ENCODE measurements at regions not wholly inside any gene's neighbourhood (a gene's known extent, or its start where the extent isn't known, plus 50 kb on each side); places are given as distances from the start of the nearest gene placed in this dataset.

DNA sequence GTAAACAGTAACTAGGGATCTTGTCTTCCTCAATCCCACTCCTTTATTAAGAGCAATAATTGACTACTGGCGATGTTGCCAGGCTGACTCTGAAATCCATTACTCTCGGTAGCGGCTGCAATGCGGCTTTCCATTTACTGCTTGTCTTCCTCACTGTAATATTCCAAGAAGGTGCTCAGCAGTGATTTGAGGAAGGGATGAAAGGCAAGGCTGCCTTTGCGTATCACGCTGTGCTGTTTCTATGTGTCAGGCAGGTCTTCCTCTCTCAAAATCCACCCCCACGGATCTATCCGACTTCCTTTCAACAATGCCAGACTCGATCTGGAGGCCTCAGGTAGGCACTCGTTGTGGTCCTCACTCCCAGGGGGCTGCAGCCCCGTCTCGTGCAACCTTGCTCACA is 261.4 kb upstream of the CDH4 start:
- H3K4me3 ChIP-seq (ENCODE audit: low read length) = no peak overlapping the region
- no peaks in the 10 kb centered on the region for H3K9me3 Mint-ChIP-seq
- H3K27ac ChIP-seq (ENCODE audit: low read depth, low read length) = no peak overlapping the region
- peaks cover 66% of the 10 kb centered on the region for H3K27me3 Mint-ChIP-seq (ENCODE audit: insufficient read depth)
- TF ChIP-seq, protein P1, sequence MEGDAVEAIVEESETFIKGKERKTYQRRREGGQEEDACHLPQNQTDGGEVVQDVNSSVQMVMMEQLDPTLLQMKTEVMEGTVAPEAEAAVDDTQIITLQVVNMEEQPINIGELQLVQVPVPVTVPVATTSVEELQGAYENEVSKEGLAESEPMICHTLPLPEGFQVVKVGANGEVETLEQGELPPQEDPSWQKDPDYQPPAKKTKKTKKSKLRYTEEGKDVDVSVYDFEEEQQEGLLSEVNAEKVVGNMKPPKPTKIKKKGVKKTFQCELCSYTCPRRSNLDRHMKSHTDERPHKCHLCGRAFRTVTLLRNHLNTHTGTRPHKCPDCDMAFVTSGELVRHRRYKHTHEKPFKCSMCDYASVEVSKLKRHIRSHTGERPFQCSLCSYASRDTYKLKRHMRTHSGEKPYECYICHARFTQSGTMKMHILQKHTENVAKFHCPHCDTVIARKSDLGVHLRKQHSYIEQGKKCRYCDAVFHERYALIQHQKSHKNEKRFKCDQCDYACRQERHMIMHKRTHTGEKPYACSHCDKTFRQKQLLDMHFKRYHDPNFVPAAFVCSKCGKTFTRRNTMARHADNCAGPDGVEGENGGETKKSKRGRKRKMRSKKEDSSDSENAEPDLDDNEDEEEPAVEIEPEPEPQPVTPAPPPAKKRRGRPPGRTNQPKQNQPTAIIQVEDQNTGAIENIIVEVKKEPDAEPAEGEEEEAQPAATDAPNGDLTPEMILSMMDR (conservative IDR thresholded peaks at IDR 0.05) = no peak
- no peaks in the 10 kb centered on the region for H3K36me3 ChIP-seq (ENCODE audit: control insufficient read depth, insufficient read depth, low read length)
- H3K27ac Mint-ChIP-seq = no peak overlapping the region
- peaks cover 12% of the 10 kb centered on the region for H3K4me1 Mint-ChIP-seq
- H3K9me3 ChIP-seq (ENCODE audit: control insufficient read depth, low read length) = no peaks in the 10 kb centered on the region
- no peaks in the 10 kb centered on the region for H3K4me1 ChIP-seq (ENCODE audit: control insufficient read depth, insufficient read depth, low read length)
- no peak for DNase-seq
- H3K9ac ChIP-seq (ENCODE audit: extremely low read depth, low read length, poor library complexity, severe bottlenecking) = no peak overlapping the region
- 90 to 95% methylated on average over 9 to 12 of the region's 12 CpGs for WGBS, 2 experiments (ENCODE audit: insufficient coverage in 1 of 2, insufficient read length in 1 of 2)
- H3K4me3 Mint-ChIP-seq = no peak overlapping the region
- no peaks in the 10 kb centered on the region for H3K27me3 ChIP-seq (ENCODE audit: control insufficient read depth, insufficient read depth, low read length, poor library complexity, severe bottlenecking)
- no peaks in the 10 kb centered on the region for H3K36me3 Mint-ChIP-seq (ENCODE audit: low read depth)

DNA sequence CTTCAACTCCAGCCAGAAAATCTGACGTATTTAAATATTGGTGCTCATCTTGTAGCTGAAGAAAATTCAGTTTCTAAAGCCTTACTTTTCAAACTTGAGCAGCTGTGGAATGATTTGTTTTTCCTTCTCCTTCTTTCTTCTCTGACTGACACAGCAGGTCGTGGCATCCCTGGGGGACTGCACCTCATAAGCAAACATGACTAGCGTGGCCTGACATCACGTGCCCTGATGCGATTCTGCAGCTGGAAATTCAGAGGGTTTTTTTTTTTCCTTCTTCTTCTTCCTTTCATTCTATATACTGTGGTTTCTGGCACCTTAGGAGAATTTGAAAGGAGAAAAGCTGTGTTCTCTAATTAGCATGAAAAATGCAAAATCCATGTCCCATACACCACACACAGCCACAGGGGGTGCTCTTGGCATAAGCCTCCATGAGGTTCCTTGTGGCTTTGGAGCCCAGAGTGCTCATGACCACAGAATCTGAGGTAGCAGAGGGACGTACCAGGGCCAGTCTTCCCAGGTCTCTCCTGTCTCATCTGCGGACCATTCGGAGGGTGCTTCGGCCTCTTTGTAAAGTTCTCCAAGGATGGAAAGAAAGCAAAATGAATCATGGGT is 258.5 kb upstream of the CDH4 start:
- Histone ChIP-seq H3K27me3 (ENCODE audit: control insufficient read depth, insufficient read depth, low read length, poor library complexity, severe bottlenecking) (no peaks in the 10 kb centered on the region), H3K9me3 (ENCODE audit: control insufficient read depth, low read length) (no peaks in the 10 kb centered on the region), H3K4me3 (ENCODE audit: low read length) (no peak overlapping the region), H3K9ac (ENCODE audit: extremely low read depth, low read length, poor library complexity, severe bottlenecking) (no peak overlapping the region), H3K36me3 (ENCODE audit: control insufficient read depth, insufficient read depth, low read length) (no peaks in the 10 kb centered on the region), H3K4me1 (ENCODE audit: control insufficient read depth, insufficient read depth, low read length) (no peaks in the 10 kb centered on the region), H3K27ac (ENCODE audit: low read depth, low read length) (no peak overlapping the region)
- no peak overlapping the region for H3K27ac Mint-ChIP-seq
- DNase-seq = peak; percentile 57
- peaks cover 68% of the 10 kb centered on the region for H3K27me3 Mint-ChIP-seq (ENCODE audit: insufficient read depth)
- H3K9me3 Mint-ChIP-seq = no peaks in the 10 kb centered on the region
- peaks cover 12% of the 10 kb centered on the region for H3K4me1 Mint-ChIP-seq
- no peak overlapping the region for H3K4me3 Mint-ChIP-seq
- TF ChIP-seq, protein P1 (conservative IDR thresholded peaks at IDR 0.05) = peak; percentile 57
- WGBS, 2 experiments (ENCODE audit: insufficient coverage in 1 of 2, insufficient read length in 1 of 2) = 84 to 92% methylated on average over 6 to 9 of the region's 9 CpGs
- H3K36me3 Mint-ChIP-seq (ENCODE audit: low read depth) = no peaks in the 10 kb centered on the region

DNA sequence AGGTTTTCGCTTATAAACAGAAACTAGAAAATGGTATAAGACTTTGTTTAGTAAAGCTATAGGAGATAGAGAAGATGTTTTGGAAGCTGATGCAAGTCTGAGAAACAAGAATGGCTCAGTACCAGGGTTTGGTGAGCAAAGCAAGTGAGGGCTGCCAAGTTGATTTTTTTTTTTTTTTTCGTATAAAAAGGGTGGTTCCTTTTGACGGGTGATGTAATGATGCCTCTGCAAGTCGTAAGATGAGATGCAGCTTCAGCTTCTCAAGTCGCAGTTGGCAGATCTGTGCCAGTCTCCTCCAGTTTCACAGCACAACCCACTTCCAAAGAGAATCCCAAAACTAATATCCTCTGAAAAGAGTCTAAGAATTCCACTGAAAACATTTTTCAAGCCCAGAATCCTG is 252.8 kb upstream of the CDH4 start:
- H3K36me3 ChIP-seq (ENCODE audit: control insufficient read depth, insufficient read depth, low read length) = no peaks in the 10 kb centered on the region
- peaks cover 4% of the 10 kb centered on the region for H3K27me3 ChIP-seq (ENCODE audit: control insufficient read depth, insufficient read depth, low read length, poor library complexity, severe bottlenecking)
- H3K36me3 Mint-ChIP-seq (ENCODE audit: low read depth) = no peaks in the 10 kb centered on the region
- no peak for DNase-seq
- H3K4me1 Mint-ChIP-seq = peaks cover 6% of the 10 kb centered on the region
- H3K9me3 Mint-ChIP-seq = no peaks in the 10 kb centered on the region
- no peak overlapping the region for H3K9ac ChIP-seq (ENCODE audit: extremely low read depth, low read length, poor library complexity, severe bottlenecking)
- H3K27ac Mint-ChIP-seq = no peak overlapping the region
- H3K4me1 ChIP-seq (ENCODE audit: control insufficient read depth, insufficient read depth, low read length) = no peaks in the 10 kb centered on the region
- H3K27me3 Mint-ChIP-seq (ENCODE audit: insufficient read depth) = peaks cover 79% of the 10 kb centered on the region
- H3K4me3 ChIP-seq (ENCODE audit: low read length) = no peak overlapping the region
- no peak overlapping the region for H3K4me3 Mint-ChIP-seq
- WGBS, 2 experiments (ENCODE audit: insufficient coverage in 1 of 2, insufficient read length in 1 of 2) = 84 to 100% methylated on average over 1 to 5 of the region's 5 CpGs
- TF ChIP-seq, protein P1 (conservative IDR thresholded peaks at IDR 0.05) = no peak
- no peaks in the 10 kb centered on the region for H3K9me3 ChIP-seq (ENCODE audit: control insufficient read depth, low read length)
- no peak overlapping the region for H3K27ac ChIP-seq (ENCODE audit: low read depth, low read length)

All from endodermal cell (in vitro differentiated cells).